HEK293 (cell line): ENCODE measurements at regions not wholly inside any gene's neighbourhood (a gene's known extent, or its start where the extent isn't known, plus 50 kb on each side); places are given as distances from the start of the nearest gene placed in this dataset.

Source experiments
- CTCF ChIA-PET: fragments of 350-600 bp; formaldehyde crosslinking; extraction: SDS; loops from one replicate; lab custom pipeline; 2021; ENCODE audit warnings: antibody characterized with exemption; lab: Yijun Ruan, JAX
- POLR2A ChIA-PET: fragments of 300-600 bp; formaldehyde crosslinking; extraction: SDS; loops from one replicate; lab custom pipeline; 2020; ENCODE audit warnings: antibody characterized with exemption, inconsistent platforms; lab: Yijun Ruan, JAX
- H3K27ac ChIP-seq: fragments of 200-500 bp; sonication (Bioruptor generic); 2 replicates; pipeline ENCODE4 v1.5.1; 2014; ENCODE audit warnings: low read depth, low read length, control low read depth, inconsistent platforms; ENCODE audit errors: extremely low read depth
- H3K36me3 ChIP-seq, 2 experiments: fragments of 200-500 bp in 1 of 2; sonication (Bioruptor generic) in 1 of 2; 1 replicate in 1 of 2; 2 replicates in 1 of 2; pipeline ENCODE4 v1.5.1; 2014 to 2017; ENCODE audit warnings: inconsistent platforms in 2 of 2, low read length in 2 of 2; ENCODE audit not compliant: control insufficient read depth in 2 of 2, insufficient read depth in 1 of 2
- H3K4me1 ChIP-seq: fragments of 200-500 bp; sonication (Bioruptor generic); 2 replicates; pipeline ENCODE4 v1.5.1; 2014; ENCODE audit warnings: mild to moderate bottlenecking, low read length, inconsistent platforms; ENCODE audit not compliant: control insufficient read depth, insufficient read depth
- H3K4me3 ChIP-seq: 2 replicates; pipeline ENCODE4 v1.5.1; 2011; ENCODE audit warnings: low read depth, mild to moderate bottlenecking, control low read depth, low read length, moderate library complexity
- H3K9me3 ChIP-seq: fragments of 200-500 bp; sonication (Bioruptor generic); 2 replicates; pipeline ENCODE4 v1.5.1; 2014; ENCODE audit warnings: low read depth, low read length, inconsistent platforms; ENCODE audit not compliant: control insufficient read depth, insufficient read depth
- GLIS2 ChIP-seq: fragments of 450-650 bp; formaldehyde crosslinking; IDR thresholded peaks from 2 replicates; pipeline ENCODE4 v1.5.1; 2016; ENCODE audit warnings: missing biosample characterization, missing genetic modification characterization
- HOXA7 ChIP-seq: sonication (generic); formaldehyde crosslinking; IDR thresholded peaks from 2 replicates; pipeline ENCODE4 v1.8.1; 2022; ENCODE audit warnings: missing genetic modification reagents, borderline replicate concordance
- HOXC10 ChIP-seq: sonication (generic); formaldehyde crosslinking; IDR thresholded peaks from 2 replicates; pipeline ENCODE4 v1.8.1; 2023; ENCODE audit warnings: mild to moderate bottlenecking, missing genetic modification reagents
- IKZF3 ChIP-seq: fragments of 450-650 bp; IDR thresholded peaks from 2 replicates; pipeline ENCODE4 v1.5.0; 2018; ENCODE audit warnings: missing biosample characterization, mild to moderate bottlenecking, missing genetic modification characterization, moderate library complexity
- KLF16 ChIP-seq: fragments of 450-650 bp; formaldehyde crosslinking; IDR thresholded peaks from 2 replicates; pipeline ENCODE4 v1.5.1; 2017; ENCODE audit warnings: missing biosample characterization, missing genetic modification characterization
- KLF7 ChIP-seq: fragments of 450-650 bp; formaldehyde crosslinking; IDR thresholded peaks from 2 replicates; pipeline ENCODE4 v1.5.1; 2016; ENCODE audit warnings: missing biosample characterization, missing genetic modification characterization, borderline replicate concordance
- SCRT1 ChIP-seq: fragments of 450-650 bp; formaldehyde crosslinking; IDR thresholded peaks from 2 replicates; pipeline ENCODE4 v1.5.1; 2016; ENCODE audit warnings: missing biosample characterization, missing genetic modification characterization, borderline replicate concordance
- SCRT2 ChIP-seq: fragments of 450-650 bp; formaldehyde crosslinking; IDR thresholded peaks from 2 replicates; pipeline ENCODE4 v1.5.1; 2016; ENCODE audit warnings: missing biosample characterization, missing genetic modification characterization
- SETDB1 ChIP-seq: IDR thresholded peaks from one replicate; pipeline ENCODE4 v1.6.1; 2017; ENCODE audit warnings: mild to moderate bottlenecking, low read length, moderate library complexity, mixed read lengths; ENCODE audit not compliant: insufficient read length
- SP7 ChIP-seq: fragments of 450-650 bp; formaldehyde crosslinking; IDR thresholded peaks from 2 replicates; pipeline ENCODE4 v1.5.1; 2016; ENCODE audit warnings: missing biosample characterization, missing genetic modification characterization
- WT1 ChIP-seq: fragments of 450-650 bp; formaldehyde crosslinking; IDR thresholded peaks from 2 replicates; pipeline ENCODE4 v1.5.1; 2016; ENCODE audit warnings: missing biosample characterization, missing genetic modification characterization
- ZNF138 ChIP-seq: fragments of 450-650 bp; formaldehyde crosslinking; IDR thresholded peaks from 2 replicates; pipeline ENCODE4 v1.5.1; 2016; ENCODE audit warnings: missing biosample characterization, missing genetic modification characterization, borderline replicate concordance
- ZNF341 ChIP-seq: fragments of 450-650 bp; formaldehyde crosslinking; IDR thresholded peaks from 2 replicates; pipeline ENCODE4; 2016; ENCODE audit warnings: low read depth, missing biosample characterization, missing genetic modification characterization
- ZNF37A ChIP-seq: fragments of 450-650 bp; IDR thresholded peaks from 2 replicates; pipeline ENCODE4 v1.5.1; 2018; ENCODE audit warnings: missing biosample characterization, missing genetic modification characterization
- ZNF394 ChIP-seq: fragments of 450-650 bp; formaldehyde crosslinking; IDR thresholded peaks from 2 replicates; pipeline ENCODE4 v1.5.1; 2016; ENCODE audit warnings: missing biosample characterization, missing genetic modification characterization, mild to moderate bottlenecking, moderate library complexity, borderline replicate concordance
- ZNF404 ChIP-seq: fragments of 450-650 bp; formaldehyde crosslinking; IDR thresholded peaks from 2 replicates; pipeline ENCODE4 v1.5.1; 2017; ENCODE audit warnings: missing biosample characterization, missing genetic modification characterization
- ZNF626 ChIP-seq: fragments of 450-650 bp; sonication (Bioruptor Pico); formaldehyde crosslinking; IDR thresholded peaks from 2 replicates; pipeline ENCODE4 v1.5.1; 2018; ENCODE audit warnings: missing biosample characterization, missing genetic modification characterization, inconsistent platforms
- ZNF837 ChIP-seq: fragments of 450-650 bp; formaldehyde crosslinking; IDR thresholded peaks from 2 replicates; pipeline ENCODE4 v1.5.1; 2016; ENCODE audit warnings: missing biosample characterization, missing genetic modification characterization
- ZSCAN23 ChIP-seq: fragments of 450-650 bp; formaldehyde crosslinking; IDR thresholded peaks from 2 replicates; pipeline ENCODE4 v1.5.1; 2016; ENCODE audit warnings: missing biosample characterization, missing genetic modification characterization
- TF ChIP-seq, protein P1 (sequence below): fragments of 450-650 bp; formaldehyde crosslinking; IDR thresholded peaks from 2 replicates; pipeline ENCODE4 v1.5.1; 2016; ENCODE audit warnings: missing biosample characterization, missing genetic modification characterization
- TF ChIP-seq, protein P2 (sequence below): fragments of 450-650 bp; formaldehyde crosslinking; IDR thresholded peaks from 2 replicates; pipeline ENCODE4 v1.5.1; 2016; ENCODE audit warnings: missing biosample characterization, missing genetic modification characterization, low read depth
- TF ChIP-seq, protein P3 (sequence below): fragments of 450-650 bp; formaldehyde crosslinking; IDR thresholded peaks from 2 replicates; pipeline ENCODE4 v1.5.1; 2017; ENCODE audit warnings: missing biosample characterization, missing genetic modification characterization
- TF ChIP-seq, protein P4 (sequence below): fragments of 450-650 bp; IDR thresholded peaks from 2 replicates; pipeline ENCODE4 v1.5.1; 2018; ENCODE audit warnings: missing biosample characterization, mild to moderate bottlenecking, missing genetic modification characterization
- TF ChIP-seq, protein P5 (sequence below): fragments of 450-650 bp; formaldehyde crosslinking; IDR thresholded peaks from 2 replicates; pipeline ENCODE4 v1.5.1; 2016; ENCODE audit warnings: missing biosample characterization, missing genetic modification characterization

DNA sequence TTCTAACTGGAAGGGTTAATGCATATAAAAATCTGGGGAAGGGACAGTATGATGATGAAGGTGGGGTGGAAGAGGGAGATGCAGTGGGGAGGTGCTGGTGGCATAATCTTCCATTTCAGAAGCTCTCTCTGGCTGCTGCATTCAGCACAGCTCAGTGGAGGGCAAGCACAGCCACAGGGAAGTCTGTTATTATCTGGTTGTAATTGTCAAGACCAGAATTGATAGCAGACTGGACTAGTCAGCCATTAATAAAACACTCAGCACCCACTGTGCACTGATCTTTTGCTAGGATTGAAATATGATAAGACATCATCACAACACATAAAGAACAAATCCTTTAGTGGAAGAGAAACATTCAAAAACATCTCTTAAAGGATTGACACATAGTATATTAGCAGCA lies 414.2 kb upstream of the LCORL start:
- CTCF ChIA-PET: no interaction called here
- Histone ChIP-seq H3K4me1 (no peaks in the 10 kb centered on the region), H3K27ac (no peak overlapping the region), H3K36me3 (no peaks in the 10 kb centered on the region), H3K4me3 (no peak overlapping the region), H3K9me3 (no peaks in the 10 kb centered on the region)
- no peak for TF ChIP-seq HOXA7
- TF ChIP-seq ZNF626 (tag by site-specific recombination): no peak
- TF ChIP-seq, protein P1, sequence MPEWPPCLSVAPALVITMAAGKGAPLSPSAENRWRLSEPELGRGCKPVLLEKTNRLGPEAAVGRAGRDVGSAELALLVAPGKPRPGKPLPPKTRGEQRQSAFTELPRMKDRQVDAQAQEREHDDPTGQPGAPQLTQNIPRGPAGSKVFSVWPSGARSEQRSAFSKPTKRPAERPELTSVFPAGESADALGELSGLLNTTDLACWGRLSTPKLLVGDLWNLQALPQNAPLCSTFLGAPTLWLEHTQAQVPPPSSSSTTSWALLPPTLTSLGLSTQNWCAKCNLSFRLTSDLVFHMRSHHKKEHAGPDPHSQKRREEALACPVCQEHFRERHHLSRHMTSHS (tag by site-specific recombination): no peak
- no peak for TF ChIP-seq ZNF404
- TF ChIP-seq ZNF394 (tag by site-specific recombination): no peak
- TF ChIP-seq SCRT1 (tag by site-specific recombination): no peak
- no peak for TF ChIP-seq ZNF837 (tag by site-specific recombination)
- no peak for TF ChIP-seq ZNF138 (tag by site-specific recombination)
- no peak for TF ChIP-seq HOXC10
- TF ChIP-seq ZSCAN23 (tag by site-specific recombination): no peak
- no peak for TF ChIP-seq SETDB1
- no peak for TF ChIP-seq SP7 (tag by site-specific recombination)
- no peak for TF ChIP-seq GLIS2
- no peak for TF ChIP-seq ZNF341 (tag by site-specific recombination)
- TF ChIP-seq WT1 (tag by site-specific recombination): no peak
- POLR2A ChIA-PET: no interaction called here

DNA sequence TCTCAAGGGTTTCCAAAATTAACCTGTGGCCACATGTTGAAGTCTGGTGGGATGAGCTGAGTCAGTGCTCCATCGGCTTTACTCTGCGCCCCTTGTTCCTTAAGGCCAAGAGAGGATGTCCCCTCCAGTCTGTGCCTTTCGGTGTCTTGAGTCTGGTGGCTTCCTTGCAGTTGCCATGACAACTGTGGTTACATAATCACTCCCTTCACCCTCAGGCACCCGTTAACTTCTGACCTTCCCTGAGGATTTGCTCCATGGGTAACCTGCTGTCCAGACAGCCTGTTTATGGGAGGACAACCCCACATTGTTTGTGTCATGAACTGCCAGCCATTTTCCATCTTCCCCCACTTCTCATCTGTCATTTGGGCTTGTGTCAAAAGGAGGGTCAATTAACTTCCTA lies 401.1 kb upstream of the LCORL start:
- ChIA-PET CTCF (no interaction called here), POLR2A (no interaction called here)
- no peaks in the 10 kb centered on the region for H3K4me1 ChIP-seq

More for the DNA sequence above, 401.1 kb upstream of the LCORL start:
- H3K4me3 ChIP-seq: no peak overlapping the region
- TF ChIP-seq KLF7: no peak
- TF ChIP-seq, protein P2, sequence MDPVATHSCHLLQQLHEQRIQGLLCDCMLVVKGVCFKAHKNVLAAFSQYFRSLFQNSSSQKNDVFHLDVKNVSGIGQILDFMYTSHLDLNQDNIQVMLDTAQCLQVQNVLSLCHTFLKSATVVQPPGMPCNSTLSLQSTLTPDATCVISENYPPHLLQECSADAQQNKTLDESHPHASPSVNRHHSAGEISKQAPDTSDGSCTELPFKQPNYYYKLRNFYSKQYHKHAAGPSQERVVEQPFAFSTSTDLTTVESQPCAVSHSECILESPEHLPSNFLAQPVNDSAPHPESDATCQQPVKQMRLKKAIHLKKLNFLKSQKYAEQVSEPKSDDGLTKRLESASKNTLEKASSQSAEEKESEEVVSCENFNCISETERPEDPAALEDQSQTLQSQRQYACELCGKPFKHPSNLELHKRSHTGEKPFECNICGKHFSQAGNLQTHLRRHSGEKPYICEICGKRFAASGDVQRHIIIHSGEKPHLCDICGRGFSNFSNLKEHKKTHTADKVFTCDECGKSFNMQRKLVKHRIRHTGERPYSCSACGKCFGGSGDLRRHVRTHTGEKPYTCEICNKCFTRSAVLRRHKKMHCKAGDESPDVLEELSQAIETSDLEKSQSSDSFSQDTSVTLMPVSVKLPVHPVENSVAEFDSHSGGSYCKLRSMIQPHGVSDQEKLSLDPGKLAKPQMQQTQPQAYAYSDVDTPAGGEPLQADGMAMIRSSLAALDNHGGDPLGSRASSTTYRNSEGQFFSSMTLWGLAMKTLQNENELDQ (tag by site-specific recombination): no peak
- TF ChIP-seq, protein P3, sequence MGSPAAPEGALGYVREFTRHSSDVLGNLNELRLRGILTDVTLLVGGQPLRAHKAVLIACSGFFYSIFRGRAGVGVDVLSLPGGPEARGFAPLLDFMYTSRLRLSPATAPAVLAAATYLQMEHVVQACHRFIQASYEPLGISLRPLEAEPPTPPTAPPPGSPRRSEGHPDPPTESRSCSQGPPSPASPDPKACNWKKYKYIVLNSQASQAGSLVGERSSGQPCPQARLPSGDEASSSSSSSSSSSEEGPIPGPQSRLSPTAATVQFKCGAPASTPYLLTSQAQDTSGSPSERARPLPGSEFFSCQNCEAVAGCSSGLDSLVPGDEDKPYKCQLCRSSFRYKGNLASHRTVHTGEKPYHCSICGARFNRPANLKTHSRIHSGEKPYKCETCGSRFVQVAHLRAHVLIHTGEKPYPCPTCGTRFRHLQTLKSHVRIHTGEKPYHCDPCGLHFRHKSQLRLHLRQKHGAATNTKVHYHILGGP: no peak
- TF ChIP-seq, protein P4, sequence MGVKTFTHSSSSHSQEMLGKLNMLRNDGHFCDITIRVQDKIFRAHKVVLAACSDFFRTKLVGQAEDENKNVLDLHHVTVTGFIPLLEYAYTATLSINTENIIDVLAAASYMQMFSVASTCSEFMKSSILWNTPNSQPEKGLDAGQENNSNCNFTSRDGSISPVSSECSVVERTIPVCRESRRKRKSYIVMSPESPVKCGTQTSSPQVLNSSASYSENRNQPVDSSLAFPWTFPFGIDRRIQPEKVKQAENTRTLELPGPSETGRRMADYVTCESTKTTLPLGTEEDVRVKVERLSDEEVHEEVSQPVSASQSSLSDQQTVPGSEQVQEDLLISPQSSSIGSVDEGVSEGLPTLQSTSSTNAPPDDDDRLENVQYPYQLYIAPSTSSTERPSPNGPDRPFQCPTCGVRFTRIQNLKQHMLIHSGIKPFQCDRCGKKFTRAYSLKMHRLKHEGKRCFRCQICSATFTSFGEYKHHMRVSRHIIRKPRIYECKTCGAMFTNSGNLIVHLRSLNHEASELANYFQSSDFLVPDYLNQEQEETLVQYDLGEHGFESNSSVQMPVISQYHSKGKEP: no peak
- no peak for TF ChIP-seq ZSCAN23 (tag by site-specific recombination)
- no peak for TF ChIP-seq ZNF37A (tag by site-specific recombination)
- TF ChIP-seq SCRT2: no peak
- TF ChIP-seq, protein P5, sequence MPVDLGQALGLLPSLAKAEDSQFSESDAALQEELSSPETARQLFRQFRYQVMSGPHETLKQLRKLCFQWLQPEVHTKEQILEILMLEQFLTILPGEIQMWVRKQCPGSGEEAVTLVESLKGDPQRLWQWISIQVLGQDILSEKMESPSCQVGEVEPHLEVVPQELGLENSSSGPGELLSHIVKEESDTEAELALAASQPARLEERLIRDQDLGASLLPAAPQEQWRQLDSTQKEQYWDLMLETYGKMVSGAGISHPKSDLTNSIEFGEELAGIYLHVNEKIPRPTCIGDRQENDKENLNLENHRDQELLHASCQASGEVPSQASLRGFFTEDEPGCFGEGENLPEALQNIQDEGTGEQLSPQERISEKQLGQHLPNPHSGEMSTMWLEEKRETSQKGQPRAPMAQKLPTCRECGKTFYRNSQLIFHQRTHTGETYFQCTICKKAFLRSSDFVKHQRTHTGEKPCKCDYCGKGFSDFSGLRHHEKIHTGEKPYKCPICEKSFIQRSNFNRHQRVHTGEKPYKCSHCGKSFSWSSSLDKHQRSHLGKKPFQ (tag by site-specific recombination): no peak
- no peak for TF ChIP-seq IKZF3 (tag by site-specific recombination)
- TF ChIP-seq KLF16 (tag by site-specific recombination): no peak
- H3K36me3 ChIP-seq: no peaks in the 10 kb centered on the region
- H3K27ac ChIP-seq: no peak overlapping the region
- H3K9me3 ChIP-seq: no peaks in the 10 kb centered on the region
